ENCODE measurements at regions not wholly inside any gene's neighbourhood (a gene's known extent, or its start where the extent isn't known, plus 50 kb on each side); places are given as distances from the start of the nearest gene placed in this dataset.

- H3K9me2 ChIP-seq (replicated peaks; ENCODE audit: low read length), result no peaks in the 10 kb centered on the region
- H3K79me2 ChIP-seq (ENCODE audit: low read length), result no peaks in the 10 kb centered on the region
- H3F3A ChIP-seq (ENCODE audit: low read length, unreplicated experiment), result no peaks in the 10 kb centered on the region
- DNase-seq (peak; percentile 48), ATAC-seq (peak; percentile 24; the same call in 1 of the 2 replicates)
- TF ChIP-seq CTCF (conservative IDR thresholded peaks at IDR 0.05; ENCODE audit: low read depth, low read length) (peak; percentile 72), EZH2phosphoT487 (IDR thresholded peaks at IDR 0.05; ENCODE audit: borderline replicate concordance, low read length) (no peak)
- CTCF ChIA-PET, result interaction anchor here (0.7 kb wide), 1 partner anchor 396 kb away, joined by 25 read pairs; no protein-coding TSS in a partner anchor
- H3K27ac ChIP-seq (ENCODE audit: low read length), result 0 out of 2 replicates have a peak overlapping the region, but pooled peaks have one; percentile 11
- no peaks in the 10 kb centered on the region for H3K4me1 ChIP-seq (ENCODE audit: insufficient read depth, low read length)
- H3K36me3 ChIP-seq (ENCODE audit: low read depth, low read length), result no peaks in the 10 kb centered on the region
- POLR2A ChIA-PET (ENCODE audit: unreplicated experiment), result no interaction called here
- H4K20me1 ChIP-seq (ENCODE audit: low read length), result no peaks in the 10 kb centered on the region
- no peak overlapping the region for H2AFZ ChIP-seq (ENCODE audit: low read length)
- peak overlapping the region; percentile 64; the same call in 1 of the 2 replicates for H3K4me2 ChIP-seq (ENCODE audit: low read length)
- no peak overlapping the region for H3K4me3 ChIP-seq (ENCODE audit: low read length)
- BruUV-seq (replicated peaks), result no TSS peak
- H3K9ac ChIP-seq (ENCODE audit: low read length), result peak overlapping the region; percentile 25
- intact Hi-C loops (cut with micrococcal nuclease), result loop anchor here (2.0 to 10.0 kb wide), 3 partner anchors 690 to 1383 kb away; no protein-coding TSS in a partner anchor
- H3K27me3 ChIP-seq (ENCODE audit: low read length), result no peaks in the 10 kb centered on the region
- no peaks in the 10 kb centered on the region for H3K9me3 ChIP-seq (ENCODE audit: low read length)
These were observed 122.6 kb upstream of the SLC10A2 start for GRCh38 chr13:103188713-103189326.

- DNase-seq, result no peak
- no peaks in the 10 kb centered on the region for H3F3A ChIP-seq (ENCODE audit: low read length, unreplicated experiment)
These were observed 121.5 kb upstream of the SLC10A2 start for GRCh38 chr13:103187721-103188156.

More at GRCh38 chr13:103187721-103188156, 121.5 kb upstream of the SLC10A2 start:
- no peaks in the 10 kb centered on the region for H4K20me1 ChIP-seq (ENCODE audit: low read length)
- H3K4me1 ChIP-seq (ENCODE audit: insufficient read depth, low read length), result no peaks in the 10 kb centered on the region
- ATAC-seq, result no peak
- ChIA-PET CTCF (no interaction called here), POLR2A (ENCODE audit: unreplicated experiment) (no interaction called here)
- H3K27ac ChIP-seq (ENCODE audit: low read length), result no peak overlapping the region
- no peaks in the 10 kb centered on the region for H3K9me2 ChIP-seq (replicated peaks; ENCODE audit: low read length)
- no peak overlapping the region for H3K9ac ChIP-seq (ENCODE audit: low read length)
- intact Hi-C loops (cut with micrococcal nuclease), result loop anchor here (2.0 to 10.0 kb wide), 3 partner anchors 691 to 1385 kb away; no protein-coding TSS in a partner anchor
- no peaks in the 10 kb centered on the region for H3K9me3 ChIP-seq (ENCODE audit: low read length)
- H3K4me2 ChIP-seq (ENCODE audit: low read length), result no peak overlapping the region
- no peak overlapping the region for H2AFZ ChIP-seq (ENCODE audit: low read length)
- H3K4me3 ChIP-seq (ENCODE audit: low read length), result no peak overlapping the region
- H3K27me3 ChIP-seq (ENCODE audit: low read length), result no peaks in the 10 kb centered on the region
- no TSS peak for BruUV-seq (replicated peaks)
- no peaks in the 10 kb centered on the region for H3K36me3 ChIP-seq (ENCODE audit: low read depth, low read length)
- TF ChIP-seq EZH2phosphoT487 (IDR thresholded peaks at IDR 0.05; ENCODE audit: borderline replicate concordance, low read length) (no peak), EZH2 (IDR thresholded peaks at IDR 0.05; ENCODE audit: low read length, unreplicated experiment) (no peak), CTCF (conservative IDR thresholded peaks at IDR 0.05; ENCODE audit: low read depth, low read length) (no peak)
- H3K79me2 ChIP-seq (ENCODE audit: low read length), result no peaks in the 10 kb centered on the region
